ENCODE measurements at regions not wholly inside any gene's neighbourhood (a gene's known extent, or its start where the extent isn't known, plus 50 kb on each side); places are given as distances from the start of the nearest gene placed in this dataset.

DNA sequence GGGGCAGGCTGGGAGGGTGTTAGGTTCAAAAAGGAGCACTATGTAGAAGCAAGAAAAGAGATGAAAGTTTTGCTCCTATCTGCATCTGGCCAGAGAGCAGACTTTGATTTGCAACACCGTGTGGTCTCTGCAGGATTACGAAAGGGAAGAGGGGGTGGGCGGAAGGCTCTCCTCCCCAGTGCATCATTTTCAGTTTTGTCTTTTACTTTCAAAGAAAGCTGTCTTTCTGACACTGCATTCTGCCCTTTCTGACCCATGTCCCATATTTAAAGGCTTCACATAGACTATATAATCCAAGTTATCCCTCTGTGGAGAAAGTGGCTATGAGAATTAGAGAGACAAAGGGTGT is 126.5 kb downstream of the RHOU start:
- TF ChIP-seq, protein P1, sequence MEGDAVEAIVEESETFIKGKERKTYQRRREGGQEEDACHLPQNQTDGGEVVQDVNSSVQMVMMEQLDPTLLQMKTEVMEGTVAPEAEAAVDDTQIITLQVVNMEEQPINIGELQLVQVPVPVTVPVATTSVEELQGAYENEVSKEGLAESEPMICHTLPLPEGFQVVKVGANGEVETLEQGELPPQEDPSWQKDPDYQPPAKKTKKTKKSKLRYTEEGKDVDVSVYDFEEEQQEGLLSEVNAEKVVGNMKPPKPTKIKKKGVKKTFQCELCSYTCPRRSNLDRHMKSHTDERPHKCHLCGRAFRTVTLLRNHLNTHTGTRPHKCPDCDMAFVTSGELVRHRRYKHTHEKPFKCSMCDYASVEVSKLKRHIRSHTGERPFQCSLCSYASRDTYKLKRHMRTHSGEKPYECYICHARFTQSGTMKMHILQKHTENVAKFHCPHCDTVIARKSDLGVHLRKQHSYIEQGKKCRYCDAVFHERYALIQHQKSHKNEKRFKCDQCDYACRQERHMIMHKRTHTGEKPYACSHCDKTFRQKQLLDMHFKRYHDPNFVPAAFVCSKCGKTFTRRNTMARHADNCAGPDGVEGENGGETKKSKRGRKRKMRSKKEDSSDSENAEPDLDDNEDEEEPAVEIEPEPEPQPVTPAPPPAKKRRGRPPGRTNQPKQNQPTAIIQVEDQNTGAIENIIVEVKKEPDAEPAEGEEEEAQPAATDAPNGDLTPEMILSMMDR (IDR thresholded peaks at IDR 0.05), result no peak
- ATAC-seq (no peak), DNase-seq (no peak)

DNA sequence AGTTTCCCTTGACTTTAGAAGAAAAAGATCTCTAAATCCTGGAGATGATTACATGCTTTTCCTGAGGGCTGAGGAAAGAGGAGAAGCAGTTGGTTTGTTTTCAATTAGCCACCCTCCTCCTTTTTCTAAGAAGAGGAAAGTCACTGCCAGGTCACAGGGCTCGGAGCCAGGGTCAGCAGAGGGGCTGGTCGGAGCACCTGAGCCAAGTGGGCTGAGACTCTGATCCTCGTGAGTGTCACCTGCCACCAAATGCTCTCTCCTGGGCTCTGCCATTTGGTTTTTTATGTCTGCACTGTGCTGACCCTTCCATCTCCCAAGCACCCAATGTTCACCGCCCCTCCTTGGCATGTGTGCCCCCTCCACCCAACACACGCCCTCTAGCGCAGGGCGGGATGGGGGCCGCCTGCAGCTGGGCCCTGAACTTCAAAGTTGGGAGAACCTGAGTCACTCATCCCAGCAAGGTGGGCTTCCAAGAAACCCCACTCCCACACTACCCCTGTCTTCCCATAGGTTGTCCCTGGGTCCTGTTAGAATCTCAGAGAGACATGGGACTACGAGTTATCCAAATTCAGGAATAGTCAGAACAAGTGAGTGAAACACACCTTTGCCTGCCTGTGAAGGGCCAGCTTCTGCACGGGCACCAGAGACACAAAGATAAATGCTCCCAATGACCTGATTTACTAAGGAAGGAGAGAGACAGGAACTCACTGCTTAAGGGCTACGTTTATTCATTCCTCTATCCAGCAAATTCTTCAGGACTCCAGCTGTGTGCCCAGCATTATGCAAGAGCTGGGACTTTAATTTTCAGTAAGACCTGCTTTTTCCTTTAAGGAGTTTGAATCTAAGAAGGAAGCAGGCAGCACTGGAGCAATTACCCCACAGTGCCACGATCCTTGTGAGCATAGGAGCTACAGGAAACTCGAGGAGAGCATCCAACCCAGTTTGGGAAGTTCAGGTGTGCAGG is 127.5 kb downstream of the RHOU start:
- Histone ChIP-seq H3K9me3 (no peaks in the 10 kb centered on the region), H3K4me1 (ENCODE audit: low read depth) (peaks cover 4% of the 10 kb centered on the region), H3K36me3 (ENCODE audit: low read depth) (no peaks in the 10 kb centered on the region), H3K4me3 (no peak overlapping the region)
- DNase-seq (no peak), ATAC-seq (no peak)
- intact Hi-C loops (cut with DNase I, micrococcal nuclease), result no loop called here
- TF ChIP-seq, protein P1 (IDR thresholded peaks at IDR 0.05), result no peak

More for the DNA sequence above, 126.5 kb downstream of the RHOU start:
- Histone ChIP-seq H3K9me3 (no peaks in the 10 kb centered on the region), H3K36me3 (ENCODE audit: low read depth) (no peaks in the 10 kb centered on the region), H3K4me1 (ENCODE audit: low read depth) (peaks cover 4% of the 10 kb centered on the region), H3K4me3 (no peak overlapping the region)
- intact Hi-C loops (cut with DNase I, micrococcal nuclease), result no loop called here

DNA sequence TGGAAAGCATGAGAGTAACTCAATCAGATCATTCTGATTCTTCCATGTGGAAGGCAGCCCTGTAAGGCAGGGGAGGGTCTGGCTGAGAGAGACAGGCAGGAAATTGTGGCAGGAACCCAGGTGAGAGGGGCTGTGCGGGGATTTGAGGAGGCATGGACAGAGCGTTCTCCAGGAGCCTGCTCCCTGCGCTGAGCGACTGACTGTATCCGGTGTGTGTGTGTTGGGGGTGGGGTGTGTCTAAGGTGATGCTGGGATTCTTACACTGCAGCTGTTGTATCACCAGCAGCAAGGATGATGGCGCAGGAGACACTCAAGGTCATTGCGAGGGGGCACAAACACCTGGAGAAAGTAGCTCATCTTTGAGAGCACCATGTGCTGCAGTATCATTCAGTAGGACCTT is 128.5 kb downstream of the RHOU start:
- intact Hi-C loops (cut with DNase I, micrococcal nuclease), result no loop called here
- no peak for ATAC-seq
- TF ChIP-seq, protein P1 (IDR thresholded peaks at IDR 0.05), result no peak
- H3K4me1 ChIP-seq (ENCODE audit: low read depth), result peaks cover 4% of the 10 kb centered on the region
- DNase-seq, result no peak
- H3K9me3 ChIP-seq, result no peaks in the 10 kb centered on the region
- H3K36me3 ChIP-seq (ENCODE audit: low read depth), result no peaks in the 10 kb centered on the region
- H3K4me3 ChIP-seq, result no peak overlapping the region

DNA sequence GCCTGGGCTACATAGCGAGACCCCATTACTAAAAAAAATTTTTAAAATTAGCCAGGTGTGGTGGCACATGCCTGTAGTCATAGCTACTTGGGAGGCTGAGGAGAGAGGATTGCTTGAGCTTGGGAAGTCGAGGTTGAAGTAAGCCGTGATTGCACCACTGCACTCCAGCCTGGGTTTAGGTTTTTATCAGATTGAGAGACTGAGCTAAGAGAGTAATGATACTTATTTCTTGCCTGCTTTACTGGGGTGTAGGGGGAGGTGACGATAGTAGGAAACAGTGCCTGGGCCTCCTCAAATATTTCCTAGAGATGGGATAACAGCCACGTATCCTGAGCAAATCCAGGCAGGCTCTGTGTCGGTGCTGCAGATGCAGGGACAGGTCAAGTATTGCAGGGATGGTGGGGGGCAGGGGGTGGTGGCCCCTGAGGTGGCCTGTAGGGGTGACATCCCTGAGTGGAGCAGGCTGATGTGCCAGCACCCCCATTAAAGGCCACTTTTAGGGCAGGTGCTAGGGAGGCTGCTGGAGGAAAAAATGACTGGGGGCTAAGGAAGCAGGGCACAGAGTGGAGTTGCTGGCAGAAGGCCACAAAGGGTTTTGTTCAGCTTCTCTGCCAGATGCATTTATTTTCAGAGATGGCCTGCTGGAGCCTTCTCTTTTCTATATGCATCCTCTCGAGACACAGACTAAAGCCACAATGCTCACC is 130.5 kb downstream of the RHOU start:
- TF ChIP-seq, protein P1 (IDR thresholded peaks at IDR 0.05), result no peak
- Histone ChIP-seq H3K9me3 (no peaks in the 10 kb centered on the region), H3K4me1 (ENCODE audit: low read depth) (peaks cover 4% of the 10 kb centered on the region), H3K36me3 (ENCODE audit: low read depth) (no peaks in the 10 kb centered on the region), H3K4me3 (no peak overlapping the region)
- no peak for DNase-seq
- intact Hi-C loops (cut with DNase I, micrococcal nuclease), result no loop called here
- ATAC-seq, result no peak

DNA sequence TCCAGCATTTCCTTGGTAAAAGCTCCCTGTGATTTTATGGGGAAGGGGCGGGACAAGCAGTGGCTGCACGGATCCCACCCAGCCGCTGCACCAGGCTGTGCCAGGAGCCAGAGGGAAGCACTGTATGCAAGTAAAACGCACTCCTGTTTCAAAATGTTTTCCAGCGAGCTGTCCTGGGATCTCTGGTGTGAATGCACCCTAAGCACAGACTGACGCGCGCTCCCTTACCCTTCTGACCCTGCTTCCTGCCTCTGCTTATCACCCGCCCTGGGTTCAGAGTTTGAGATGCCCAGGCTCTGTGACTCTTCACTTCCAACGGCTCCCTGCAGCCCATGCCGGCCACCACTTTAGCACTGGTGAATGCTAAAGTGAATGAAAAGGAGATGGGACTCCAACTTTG is 131.2 kb downstream of the RHOU start:
- TF ChIP-seq, protein P1 (IDR thresholded peaks at IDR 0.05), result no peak
- ATAC-seq (no peak), DNase-seq (no peak)
- Histone ChIP-seq H3K4me1 (ENCODE audit: low read depth) (no peaks in the 10 kb centered on the region), H3K4me3 (no peak overlapping the region), H3K9me3 (no peaks in the 10 kb centered on the region), H3K36me3 (ENCODE audit: low read depth) (no peaks in the 10 kb centered on the region)
- intact Hi-C loops (cut with DNase I, micrococcal nuclease), result no loop called here

All from mucosa of descending colon (tissue), 3 donors.